H9 (cell line): ENCODE measurements at regions not wholly inside any gene's neighbourhood (a gene's known extent, or its start where the extent isn't known, plus 50 kb on each side); places are given as distances from the start of the nearest gene placed in this dataset.

Experiments
- DNase-seq: peaks from one replicate; pipeline ENCODE4 v3.0.0-alpha.2; 2017
- H2AFZ ChIP-seq: one replicate; pipeline ENCODE4 v1.6.1; 2013; ENCODE audit warnings: mild to moderate bottlenecking, low read length, control low read depth, moderate library complexity
- H2AK5ac ChIP-seq: 2 replicates; pipeline ENCODE4 v1.6.1; 2013; ENCODE audit warnings: low read length, control low read depth, mixed read lengths; ENCODE audit not compliant: insufficient read length
- H2BK120ac ChIP-seq: one replicate; pipeline ENCODE4 v1.6.1; 2013; ENCODE audit warnings: low read depth, mild to moderate bottlenecking, low read length, control low read depth, inconsistent platforms; ENCODE audit not compliant: poor library complexity, severe bottlenecking
- H2BK12ac ChIP-seq: 2 replicates; pipeline ENCODE4 v1.6.1; 2013; ENCODE audit warnings: low read length, control low read depth, mixed read lengths, low read depth; ENCODE audit not compliant: insufficient read length
- H2BK15ac ChIP-seq: 2 replicates; pipeline ENCODE4 v1.6.1; 2013; ENCODE audit warnings: low read depth, low read length, control low read depth
- H2BK20ac ChIP-seq: one replicate; pipeline ENCODE4 v1.6.1; 2013; ENCODE audit warnings: low read depth, mild to moderate bottlenecking, low read length, control low read depth, inconsistent platforms; ENCODE audit not compliant: poor library complexity, severe bottlenecking
- H2BK5ac ChIP-seq: 2 replicates; pipeline ENCODE4 v1.6.1; 2013; ENCODE audit warnings: low read length, control low read depth, mixed read lengths; ENCODE audit not compliant: insufficient read length
- H3K14ac ChIP-seq: 2 replicates; pipeline ENCODE4 v1.6.1; 2013; ENCODE audit warnings: low read length, control low read depth; ENCODE audit not compliant: insufficient read depth
- H3K18ac ChIP-seq: 2 replicates; pipeline ENCODE4 v1.6.1; 2013; ENCODE audit warnings: low read depth, mild to moderate bottlenecking, mixed read lengths, low read length, control low read depth; ENCODE audit not compliant: insufficient read length
- H3K23ac ChIP-seq: 2 replicates; pipeline ENCODE4 v1.6.1; 2013; ENCODE audit warnings: low read length, control low read depth, mixed read lengths, low read depth; ENCODE audit not compliant: insufficient read length
- H3K23me2 ChIP-seq: 2 replicates; pipeline ENCODE4 v1.6.1; 2013; ENCODE audit warnings: low read depth, mild to moderate bottlenecking, mixed read lengths, low read length, control low read depth; ENCODE audit not compliant: insufficient read length, poor library complexity, severe bottlenecking
- H3K27ac ChIP-seq: 2 replicates; pipeline ENCODE4 v1.5.1; 2013; ENCODE audit warnings: low read length, control low read depth, mixed read lengths, low read depth; ENCODE audit not compliant: insufficient read length
- H3K27me3 ChIP-seq: 2 replicates; pipeline ENCODE4 v1.6.1; 2013; ENCODE audit warnings: low read length, control low read depth, inconsistent platforms; ENCODE audit not compliant: insufficient read depth
- H3K4ac ChIP-seq: 2 replicates; pipeline ENCODE4 v1.6.1; 2013; ENCODE audit warnings: low read depth, mild to moderate bottlenecking, control low read depth, inconsistent platforms, low read length, moderate library complexity
- H3K4me1 ChIP-seq: 2 replicates; pipeline ENCODE4 v1.6.1; 2013; ENCODE audit warnings: low read length, control low read depth, inconsistent platforms; ENCODE audit not compliant: insufficient read depth
- H3K4me2 ChIP-seq: 2 replicates; pipeline ENCODE4 v1.6.1; 2013; ENCODE audit warnings: low read length, control low read depth, mixed read lengths; ENCODE audit not compliant: insufficient read length, insufficient read depth
- H3K56ac ChIP-seq: 2 replicates; pipeline ENCODE4 v1.6.1; 2013; ENCODE audit warnings: low read depth, mild to moderate bottlenecking, mixed read lengths, low read length, control low read depth; ENCODE audit not compliant: insufficient read length
- H3K79me1 ChIP-seq: 2 replicates; pipeline ENCODE4 v1.6.1; 2013; ENCODE audit warnings: low read depth, mild to moderate bottlenecking, moderate library complexity, low read length, control low read depth, inconsistent platforms; ENCODE audit not compliant: insufficient read depth, poor library complexity, severe bottlenecking
- H3K79me2 ChIP-seq: 2 replicates; pipeline ENCODE4 v1.6.1; 2013; ENCODE audit warnings: low read length, control low read depth, inconsistent platforms; ENCODE audit not compliant: insufficient read depth
- H3K9ac ChIP-seq: 2 replicates; pipeline ENCODE4 v1.6.1; 2013; ENCODE audit warnings: low read length, control low read depth, mixed read lengths; ENCODE audit not compliant: insufficient read length; ENCODE audit errors: extremely low read depth
- H3K9me3 ChIP-seq: one replicate; pipeline ENCODE4 v1.6.1; 2013; ENCODE audit warnings: low read depth, low read length, inconsistent platforms; ENCODE audit not compliant: control insufficient read depth
- H3T11ph ChIP-seq: one replicate; pipeline ENCODE4 v1.6.1; 2013; ENCODE audit warnings: mild to moderate bottlenecking, low read length, control low read depth, inconsistent platforms
- H4K20me1 ChIP-seq: one replicate; pipeline ENCODE4 v1.6.1; 2013; ENCODE audit not compliant: control insufficient read depth, insufficient read length, insufficient read depth
- H4K5ac ChIP-seq: 2 replicates; pipeline ENCODE4 v1.6.1; 2013; ENCODE audit warnings: low read depth, mild to moderate bottlenecking, mixed read lengths, low read length, control low read depth; ENCODE audit not compliant: insufficient read length
- H4K8ac ChIP-seq: replicated peaks from 2 replicates; pipeline ENCODE4 v1.6.1; 2013; ENCODE audit warnings: low read length, control low read depth, mixed read lengths, low read depth; ENCODE audit not compliant: insufficient read length
- H4K91ac ChIP-seq: 2 replicates; pipeline ENCODE4 v1.6.1; 2013; ENCODE audit warnings: low read depth, mild to moderate bottlenecking, moderate library complexity, mixed read lengths, low read length, control low read depth; ENCODE audit not compliant: insufficient read length
- H3K27ac Mint-ChIP-seq, 3 experiments: 2 replicates in 2 of 3; 3 replicates in 1 of 3; pipeline ENCODE4 v1.8.0; 2020 to 2021; ENCODE audit warnings: mixed read lengths in 3 of 3, mild to moderate bottlenecking in 1 of 3, moderate library complexity in 1 of 3
- H3K27me3 Mint-ChIP-seq: 2 replicates; pipeline ENCODE4 v1.8.0; 2021; ENCODE audit warnings: low read depth, mild to moderate bottlenecking, moderate library complexity, mixed read lengths
- H3K36me3 Mint-ChIP-seq, 3 experiments: 2 replicates in 2 of 3; 3 replicates in 1 of 3; pipeline ENCODE4 v1.8.0; 2020 to 2021; ENCODE audit warnings: low read depth in 3 of 3, mixed read lengths in 3 of 3; ENCODE audit not compliant: insufficient read depth in 1 of 3
- H3K4me1 Mint-ChIP-seq, 2 experiments: 2 replicates each; pipeline ENCODE4 v1.8.0; 2020; ENCODE audit warnings: mixed read lengths in 2 of 2
- H3K4me3 Mint-ChIP-seq, 2 experiments: 2 replicates in 1 of 2; 3 replicates in 1 of 2; pipeline ENCODE4 v1.8.0; 2020 to 2021; ENCODE audit warnings: mild to moderate bottlenecking in 2 of 2, mixed read lengths in 2 of 2, moderate library complexity in 1 of 2
- H3K9me3 Mint-ChIP-seq, 2 experiments: 2 replicates in 1 of 2; 3 replicates in 1 of 2; pipeline ENCODE4 v1.8.0; 2020; ENCODE audit warnings: mild to moderate bottlenecking in 2 of 2, mixed read lengths in 2 of 2, moderate library complexity in 1 of 2
- WGBS: extraction: QIAGEN DNeasy Blood & Tissue Kit; methylation state at CpG from one replicate; pipeline ENCODE4 v1.1.7; 2013; ENCODE audit warnings: missing lambda C conversion rate, low lambda C conversion rate, mixed read lengths; ENCODE audit not compliant: insufficient read length; ENCODE audit errors: extremely low coverage; 5-methylcytosine and 5-hydroxymethylcytosine counted together
- TF ChIP-seq, protein P1 (sequence below): fragments of 200-600 bp; sonication (generic); conservative IDR thresholded peaks from 3 replicates; pipeline ENCODE4 v1.8.0; 2021; ENCODE audit warnings: antibody characterized with exemption, mild to moderate bottlenecking

DNA sequence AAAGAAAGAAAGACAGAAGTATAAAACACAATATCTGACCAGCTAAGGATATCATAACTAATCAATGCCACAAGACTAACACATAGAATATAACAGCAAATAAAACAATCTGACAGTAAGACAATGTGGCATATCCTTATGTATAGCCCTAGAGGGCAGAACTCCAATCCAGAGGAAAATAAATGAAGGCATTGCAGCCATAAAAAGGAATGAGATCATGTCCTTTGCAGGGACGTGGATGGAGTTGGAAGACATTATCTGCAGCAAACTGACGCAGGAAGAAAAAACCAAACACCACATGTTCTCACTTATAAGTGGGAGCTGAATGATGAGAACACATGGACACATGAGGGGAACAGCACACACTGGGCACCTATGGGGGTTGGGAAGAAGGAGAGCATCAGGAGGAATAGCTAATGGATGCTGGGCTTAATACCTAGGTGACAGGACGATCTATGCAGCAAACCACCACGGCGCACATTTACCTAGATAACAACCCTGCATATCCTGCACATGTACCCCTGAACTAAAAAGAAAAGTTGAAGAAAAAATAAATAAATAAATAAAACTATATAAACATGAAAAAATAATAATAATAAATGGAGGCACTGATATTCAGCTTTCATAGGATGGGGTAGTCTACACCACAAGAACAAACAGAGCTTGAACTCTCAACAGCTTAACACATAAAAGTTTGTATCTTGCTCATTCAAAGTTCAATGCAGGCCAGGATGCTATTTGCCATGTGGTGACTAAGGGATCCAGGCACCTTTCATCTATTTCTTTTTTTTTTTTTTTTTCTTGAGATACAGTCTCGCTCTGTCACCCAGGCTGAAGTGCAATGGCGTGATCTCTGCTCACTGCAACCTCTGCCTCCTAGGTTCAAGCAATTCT lies 66.1 kb upstream of the KAT6B start:
- H3K9me3 Mint-ChIP-seq, result no peaks in the 10 kb centered on the region
- H3K36me3 Mint-ChIP-seq, result no peaks in the 10 kb centered on the region
- no peaks in the 10 kb centered on the region for H3K27me3 Mint-ChIP-seq
- no peaks in the 10 kb centered on the region for H3K79me2 ChIP-seq
- H3K27ac Mint-ChIP-seq, result no peak overlapping the region; a peak in 1 of 7 replicates
- H2BK12ac ChIP-seq, result no peak overlapping the region
- H3K4me1 Mint-ChIP-seq, result peaks cover 5 to 6% of the 10 kb centered on the region in 2 experiments
- no peak overlapping the region for H4K91ac ChIP-seq
- H2BK15ac ChIP-seq, result no peak overlapping the region
- H3K4me3 Mint-ChIP-seq, result no peak overlapping the region
- no CpG with 5 or more reads among the region's 7 CpGs for WGBS
- H3K14ac ChIP-seq, result no peak overlapping the region
- no peak for DNase-seq
- H3K23ac ChIP-seq, result no peak overlapping the region
- H4K8ac ChIP-seq, result no peak overlapping the region
- H3T11ph ChIP-seq, result no peak overlapping the region
- H2AFZ ChIP-seq, result no peak overlapping the region
- no peaks in the 10 kb centered on the region for H3K27me3 ChIP-seq
- H3K4me2 ChIP-seq, result no peak overlapping the region
- H4K5ac ChIP-seq, result no peak overlapping the region
- no peaks in the 10 kb centered on the region for H3K9me3 ChIP-seq
- H3K18ac ChIP-seq, result no peak overlapping the region
- H2AK5ac ChIP-seq, result no peak overlapping the region
- no peaks in the 10 kb centered on the region for H3K79me1 ChIP-seq
- TF ChIP-seq, protein P1, sequence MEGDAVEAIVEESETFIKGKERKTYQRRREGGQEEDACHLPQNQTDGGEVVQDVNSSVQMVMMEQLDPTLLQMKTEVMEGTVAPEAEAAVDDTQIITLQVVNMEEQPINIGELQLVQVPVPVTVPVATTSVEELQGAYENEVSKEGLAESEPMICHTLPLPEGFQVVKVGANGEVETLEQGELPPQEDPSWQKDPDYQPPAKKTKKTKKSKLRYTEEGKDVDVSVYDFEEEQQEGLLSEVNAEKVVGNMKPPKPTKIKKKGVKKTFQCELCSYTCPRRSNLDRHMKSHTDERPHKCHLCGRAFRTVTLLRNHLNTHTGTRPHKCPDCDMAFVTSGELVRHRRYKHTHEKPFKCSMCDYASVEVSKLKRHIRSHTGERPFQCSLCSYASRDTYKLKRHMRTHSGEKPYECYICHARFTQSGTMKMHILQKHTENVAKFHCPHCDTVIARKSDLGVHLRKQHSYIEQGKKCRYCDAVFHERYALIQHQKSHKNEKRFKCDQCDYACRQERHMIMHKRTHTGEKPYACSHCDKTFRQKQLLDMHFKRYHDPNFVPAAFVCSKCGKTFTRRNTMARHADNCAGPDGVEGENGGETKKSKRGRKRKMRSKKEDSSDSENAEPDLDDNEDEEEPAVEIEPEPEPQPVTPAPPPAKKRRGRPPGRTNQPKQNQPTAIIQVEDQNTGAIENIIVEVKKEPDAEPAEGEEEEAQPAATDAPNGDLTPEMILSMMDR, result no peak
- H3K4me1 ChIP-seq, result no peaks in the 10 kb centered on the region
- H3K4ac ChIP-seq, result no peak overlapping the region
- H3K9ac ChIP-seq, result no peak overlapping the region
- no peaks in the 10 kb centered on the region for H3K23me2 ChIP-seq
- H2BK20ac ChIP-seq, result no peak overlapping the region
- H2BK120ac ChIP-seq, result no peak overlapping the region
- no peak overlapping the region for H2BK5ac ChIP-seq
- H4K20me1 ChIP-seq, result no peaks in the 10 kb centered on the region
- no peak overlapping the region for H3K27ac ChIP-seq
- H3K56ac ChIP-seq, result no peak overlapping the region
